Upper lobe of left lung (tissue), 4 donors: ENCODE measurements at regions not wholly inside any gene's neighbourhood (a gene's known extent, or its start where the extent isn't known, plus 50 kb on each side); places are given as distances from the start of the nearest gene placed in this dataset.

Source experiments
- EP300 ChIP-seq, 4 donors: sonication (generic); formaldehyde crosslinking; IDR thresholded peaks; one replicate each; pipeline ENCODE4 v1.5.1; 2017; ENCODE audit warnings: antibody characterized with exemption in 4 of 4, control low read depth in 2 of 4
- POLR2A ChIP-seq, 4 donors: fragments of 450-650 bp; IDR thresholded peaks; one replicate each; pipeline ENCODE4 v1.5.1; 2016 to 2017; ENCODE audit warnings: antibody characterized with exemption in 4 of 4, mild to moderate bottlenecking in 2 of 4
- POLR2AphosphoS5 ChIP-seq, 2 donors: sonication (generic); formaldehyde crosslinking; IDR thresholded peaks; one replicate each; pipeline ENCODE4 v1.5.1; 2017; ENCODE audit warnings: antibody characterized with exemption in 2 of 2
- TF ChIP-seq, protein P1 (sequence below), 6 experiments: fragments of 450-650 bp in 4 of 6; fragments of 200-600 bp in 2 of 6; sonication (generic) in 2 of 6; IDR thresholded peaks; one replicate each; pipeline ENCODE4 v1.5.1; 2016 to 2019; ENCODE audit warnings: antibody characterized with exemption in 6 of 6

- TF ChIP-seq POLR2A (IDR thresholded peaks at IDR 0.05) (no peak), POLR2AphosphoS5 (IDR thresholded peaks at IDR 0.05) (no peak), EP300 (IDR thresholded peaks at IDR 0.05) (no peak)
- TF ChIP-seq, protein P1, sequence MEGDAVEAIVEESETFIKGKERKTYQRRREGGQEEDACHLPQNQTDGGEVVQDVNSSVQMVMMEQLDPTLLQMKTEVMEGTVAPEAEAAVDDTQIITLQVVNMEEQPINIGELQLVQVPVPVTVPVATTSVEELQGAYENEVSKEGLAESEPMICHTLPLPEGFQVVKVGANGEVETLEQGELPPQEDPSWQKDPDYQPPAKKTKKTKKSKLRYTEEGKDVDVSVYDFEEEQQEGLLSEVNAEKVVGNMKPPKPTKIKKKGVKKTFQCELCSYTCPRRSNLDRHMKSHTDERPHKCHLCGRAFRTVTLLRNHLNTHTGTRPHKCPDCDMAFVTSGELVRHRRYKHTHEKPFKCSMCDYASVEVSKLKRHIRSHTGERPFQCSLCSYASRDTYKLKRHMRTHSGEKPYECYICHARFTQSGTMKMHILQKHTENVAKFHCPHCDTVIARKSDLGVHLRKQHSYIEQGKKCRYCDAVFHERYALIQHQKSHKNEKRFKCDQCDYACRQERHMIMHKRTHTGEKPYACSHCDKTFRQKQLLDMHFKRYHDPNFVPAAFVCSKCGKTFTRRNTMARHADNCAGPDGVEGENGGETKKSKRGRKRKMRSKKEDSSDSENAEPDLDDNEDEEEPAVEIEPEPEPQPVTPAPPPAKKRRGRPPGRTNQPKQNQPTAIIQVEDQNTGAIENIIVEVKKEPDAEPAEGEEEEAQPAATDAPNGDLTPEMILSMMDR (IDR thresholded peaks at IDR 0.05), result no peak
These were observed 518.1 kb downstream of the DCDC2C start for GRCh38 chr2:4221434-4221833.
